Esophagus muscularis mucosa (tissue), 4 donors: ENCODE measurements at regions not wholly inside any gene's neighbourhood (a gene's known extent, or its start where the extent isn't known, plus 50 kb on each side); places are given as distances from the start of the nearest gene placed in this dataset.

Experiments
- DNase-seq: peaks from one replicate; pipeline ENCODE4 v3.0.0-alpha.2; 2017; ENCODE audit errors: extremely low spot score
- H3K27ac ChIP-seq, 4 donors: fragments of 200-600 bp; sonication (generic); replicated peaks in 1 of 4; 1 replicate in 3 of 4; 2 replicates in 1 of 4; pipeline ENCODE4 v1.5.1; 2016 to 2019; ENCODE audit warnings: mild to moderate bottlenecking in 1 of 4
- H3K27me3 ChIP-seq, 4 donors: fragments of 200-600 bp; sonication (generic); one replicate each; pipeline versions ENCODE4 v1.5.1 to v1.6.0; 2016 to 2019
- H3K36me3 ChIP-seq, 4 donors: fragments of 200-600 bp; sonication (generic); one replicate each; pipeline ENCODE4 v1.5.1; 2016 to 2019
- H3K4me1 ChIP-seq, 4 donors: fragments of 200-600 bp; sonication (generic); one replicate each; pipeline ENCODE4 v1.5.1; 2016 to 2019
- H3K4me3 ChIP-seq, 4 donors: fragments of 200-600 bp; sonication (generic); 1 replicate in 2 of 4; 2 replicates in 2 of 4; pipeline ENCODE4 v1.5.1; 2016 to 2019; ENCODE audit warnings: mild to moderate bottlenecking in 4 of 4, moderate library complexity in 1 of 4
- H3K9me3 ChIP-seq, 4 donors: fragments of 200-600 bp; sonication (generic); 1 replicate in 3 of 4; 2 replicates in 1 of 4; pipeline ENCODE4 v1.5.1; 2016 to 2019
- EP300 ChIP-seq: sonication (generic); formaldehyde crosslinking; IDR thresholded peaks from one replicate; pipeline ENCODE4 v1.6.1; 2017; ENCODE audit warnings: antibody characterized with exemption
- POLR2A ChIP-seq: fragments of 450-650 bp; IDR thresholded peaks from one replicate; pipeline ENCODE4 v1.6.1; 2017; ENCODE audit warnings: antibody characterized with exemption, moderate library complexity, mild to moderate bottlenecking, low read depth
- POLR2AphosphoS5 ChIP-seq, 2 donors: sonication (generic); formaldehyde crosslinking; IDR thresholded peaks; one replicate each; pipeline ENCODE4 v1.6.1; 2017; ENCODE audit warnings: antibody characterized with exemption in 2 of 2
- WGBS: methylation state at CpG from one replicate; pipeline ENCODE4 v1.1.5; 2018; 5-methylcytosine and 5-hydroxymethylcytosine counted together
- intact Hi-C: fragments of 100-400 bp; cut with DNase I; formaldehyde crosslinking; loops from one replicate; pipeline ENCODE4 v1.15.1; 2023
- TF ChIP-seq, protein P1 (sequence below), 3 experiments: fragments of 200-600 bp in 2 of 3; fragments of 450-650 bp in 1 of 3; sonication (generic) in 2 of 3; IDR thresholded peaks; one replicate each; pipeline ENCODE4 v1.5.1; 2017 to 2019; ENCODE audit warnings: antibody characterized with exemption in 3 of 3, mild to moderate bottlenecking in 2 of 3, moderate library complexity in 1 of 3

DNA sequence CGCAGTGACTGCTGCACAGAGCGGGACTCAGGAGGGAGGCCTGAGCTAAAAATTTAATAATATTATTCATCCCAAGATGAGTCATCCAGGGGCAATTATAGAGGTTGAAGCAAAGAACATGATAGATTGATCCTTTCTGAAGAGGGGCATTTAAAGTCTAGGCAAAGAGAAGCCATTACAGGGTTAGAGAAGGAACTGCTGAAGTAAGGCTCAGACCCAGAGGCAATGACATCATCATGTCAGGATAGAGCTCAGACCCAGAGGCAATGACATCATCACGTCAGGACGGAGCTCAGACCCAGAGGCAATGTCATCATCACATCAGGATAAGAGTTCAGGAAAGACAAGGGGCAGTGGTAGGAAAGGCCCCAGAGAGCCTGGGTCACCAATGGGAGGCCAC is 184.0 kb downstream of the TMEM18 start:
- intact Hi-C loops, result no loop called here

GRCh38 chr2:492178-492577 is 185.0 kb downstream of the TMEM18 start:
- TF ChIP-seq POLR2A, result no peak
- no peak for TF ChIP-seq POLR2AphosphoS5 (IDR thresholded peaks at IDR 0.05)
- TF ChIP-seq EP300, result no peak
- TF ChIP-seq, protein P1, sequence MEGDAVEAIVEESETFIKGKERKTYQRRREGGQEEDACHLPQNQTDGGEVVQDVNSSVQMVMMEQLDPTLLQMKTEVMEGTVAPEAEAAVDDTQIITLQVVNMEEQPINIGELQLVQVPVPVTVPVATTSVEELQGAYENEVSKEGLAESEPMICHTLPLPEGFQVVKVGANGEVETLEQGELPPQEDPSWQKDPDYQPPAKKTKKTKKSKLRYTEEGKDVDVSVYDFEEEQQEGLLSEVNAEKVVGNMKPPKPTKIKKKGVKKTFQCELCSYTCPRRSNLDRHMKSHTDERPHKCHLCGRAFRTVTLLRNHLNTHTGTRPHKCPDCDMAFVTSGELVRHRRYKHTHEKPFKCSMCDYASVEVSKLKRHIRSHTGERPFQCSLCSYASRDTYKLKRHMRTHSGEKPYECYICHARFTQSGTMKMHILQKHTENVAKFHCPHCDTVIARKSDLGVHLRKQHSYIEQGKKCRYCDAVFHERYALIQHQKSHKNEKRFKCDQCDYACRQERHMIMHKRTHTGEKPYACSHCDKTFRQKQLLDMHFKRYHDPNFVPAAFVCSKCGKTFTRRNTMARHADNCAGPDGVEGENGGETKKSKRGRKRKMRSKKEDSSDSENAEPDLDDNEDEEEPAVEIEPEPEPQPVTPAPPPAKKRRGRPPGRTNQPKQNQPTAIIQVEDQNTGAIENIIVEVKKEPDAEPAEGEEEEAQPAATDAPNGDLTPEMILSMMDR (IDR thresholded peaks at IDR 0.05), result no peak
- Histone ChIP-seq H3K36me3 (no peaks in the 10 kb centered on the region), H3K4me3 (no peak overlapping the region), H3K27me3 (peaks cover 0 to 19% (median 0%) of the 10 kb centered on the region in 4 donors), H3K4me1 (no peaks in the 10 kb centered on the region), H3K9me3 (no peaks in the 10 kb centered on the region), H3K27ac (no peak overlapping the region)
- no peak for DNase-seq
- intact Hi-C loops, result no loop called here
- WGBS, result 91% methylated on average over 14 of the region's 14 CpGs

More for the DNA sequence above, 184.0 kb downstream of the TMEM18 start:
- no peaks in the 10 kb centered on the region for H3K36me3 ChIP-seq
- no peak overlapping the region for H3K4me3 ChIP-seq
- TF ChIP-seq, protein P1 (IDR thresholded peaks at IDR 0.05), result no peak
- TF ChIP-seq EP300, result no peak
- no peak for TF ChIP-seq POLR2A
- TF ChIP-seq POLR2AphosphoS5 (IDR thresholded peaks at IDR 0.05), result no peak
- DNase-seq, result no peak
- H3K27me3 ChIP-seq, result peaks cover 0 to 30% (median 0%) of the 10 kb centered on the region in 4 donors
- no peak overlapping the region for H3K27ac ChIP-seq
- no peaks in the 10 kb centered on the region for H3K4me1 ChIP-seq
- WGBS, result 83% methylated on average over 4 of the region's 4 CpGs
- H3K9me3 ChIP-seq, result no peaks in the 10 kb centered on the region

GRCh38 chr2:489838-490237 is 187.4 kb downstream of the TMEM18 start:
- no peaks in the 10 kb centered on the region for H3K36me3 ChIP-seq
- no peak overlapping the region for H3K27ac ChIP-seq
- intact Hi-C loops, result no loop called here

GRCh38 chr2:489084-489483 is 188.1 kb downstream of the TMEM18 start:
- no peak overlapping the region for H3K4me3 ChIP-seq

More at GRCh38 chr2:489838-490237, 187.4 kb downstream of the TMEM18 start:
- no peak overlapping the region for H3K4me3 ChIP-seq
- peaks cover 0 to 12% (median 0%) of the 10 kb centered on the region in 4 donors for H3K27me3 ChIP-seq
- no peaks in the 10 kb centered on the region for H3K9me3 ChIP-seq
- no peak for DNase-seq
- TF ChIP-seq POLR2A, result no peak
- TF ChIP-seq, protein P1 (IDR thresholded peaks at IDR 0.05), result no peak
- no peak for TF ChIP-seq EP300
- TF ChIP-seq POLR2AphosphoS5 (IDR thresholded peaks at IDR 0.05), result no peak
- 87% methylated on average over 12 of the region's 12 CpGs for WGBS
- H3K4me1 ChIP-seq, result no peaks in the 10 kb centered on the region

More at GRCh38 chr2:489084-489483, 188.1 kb downstream of the TMEM18 start:
- intact Hi-C loops, result no loop called here
- Histone ChIP-seq H3K27me3 (peaks cover 0 to 12% (median 0%) of the 10 kb centered on the region in 4 donors), H3K27ac (no peak overlapping the region), H3K4me1 (no peaks in the 10 kb centered on the region), H3K36me3 (no peaks in the 10 kb centered on the region), H3K9me3 (no peaks in the 10 kb centered on the region)
- TF ChIP-seq, protein P1 (IDR thresholded peaks at IDR 0.05), result no peak
- no peak for TF ChIP-seq POLR2AphosphoS5 (IDR thresholded peaks at IDR 0.05)
- TF ChIP-seq POLR2A, result no peak
- TF ChIP-seq EP300, result no peak
- DNase-seq, result no peak
- 77% methylated on average over 14 of the region's 14 CpGs for WGBS
